ENCODE measurements at regions not wholly inside any gene's neighbourhood (a gene's known extent, or its start where the extent isn't known, plus 50 kb on each side); places are given as distances from the start of the nearest gene placed in this dataset.

GRCh38 chr11:10380921-10381320 lies 74.1 kb upstream of the AMPD3 start:
- Histone ChIP-seq H3K79me2 (ENCODE audit: control insufficient read depth, low read length) (no peaks in the 10 kb centered on the region), H3K4me3 (ENCODE audit: low read length) (no peak overlapping the region), H3K9me2 (replicated peaks; ENCODE audit: control insufficient read depth, low read length) (no peaks in the 10 kb centered on the region), H3K27me3 (ENCODE audit: control insufficient read depth, low read length) (no peaks in the 10 kb centered on the region), H3K4me2 (ENCODE audit: low read length) (no peak overlapping the region), H4K20me1 (ENCODE audit: control insufficient read depth, insufficient read depth, low read depth, low read length) (no peaks in the 10 kb centered on the region), H3F3A (ENCODE audit: control insufficient read depth, insufficient read depth) (no peaks in the 10 kb centered on the region), H3K36me3 (ENCODE audit: control insufficient read depth, low read length) (no peaks in the 10 kb centered on the region), H3K9me3 (ENCODE audit: control insufficient read depth, insufficient read depth, low read length) (peaks cover 3% of the 10 kb centered on the region; the same call in 1 of the 2 replicates), H3K27ac (ENCODE audit: low read depth, low read length) (no peak overlapping the region), H3K4me1 (ENCODE audit: control insufficient read depth, low read length) (no peaks in the 10 kb centered on the region)
- TF ChIP-seq CTCF (IDR thresholded peaks at IDR 0.05; ENCODE audit: low read depth, low read length, poor library complexity, severe bottlenecking) (no peak), EZH2phosphoT487 (IDR thresholded peaks at IDR 0.05; ENCODE audit: borderline replicate concordance, low read length) (no peak)

GRCh38 chr11:10381736-10382135 lies 73.3 kb upstream of the AMPD3 start:
- no peaks in the 10 kb centered on the region for H3K9me2 ChIP-seq (replicated peaks; ENCODE audit: control insufficient read depth, low read length)
- no peak overlapping the region for H3K4me3 ChIP-seq (ENCODE audit: low read length)
- no peak overlapping the region for H3K27ac ChIP-seq (ENCODE audit: low read depth, low read length)
- no peaks in the 10 kb centered on the region for H3K4me1 ChIP-seq (ENCODE audit: control insufficient read depth, low read length)
- H3K27me3 ChIP-seq (ENCODE audit: control insufficient read depth, low read length): no peaks in the 10 kb centered on the region
- H3K9me3 ChIP-seq (ENCODE audit: control insufficient read depth, insufficient read depth, low read length): peaks cover 3% of the 10 kb centered on the region; the same call in 1 of the 2 replicates
- TF ChIP-seq CTCF (IDR thresholded peaks at IDR 0.05; ENCODE audit: low read depth, low read length, poor library complexity, severe bottlenecking) (no peak), EZH2phosphoT487 (IDR thresholded peaks at IDR 0.05; ENCODE audit: borderline replicate concordance, low read length) (no peak)
- H4K20me1 ChIP-seq (ENCODE audit: control insufficient read depth, insufficient read depth, low read depth, low read length): no peaks in the 10 kb centered on the region
- no peaks in the 10 kb centered on the region for H3F3A ChIP-seq (ENCODE audit: control insufficient read depth, insufficient read depth)
- no peak overlapping the region for H3K4me2 ChIP-seq (ENCODE audit: low read length)
- no peaks in the 10 kb centered on the region for H3K79me2 ChIP-seq (ENCODE audit: control insufficient read depth, low read length)
- no peaks in the 10 kb centered on the region for H3K36me3 ChIP-seq (ENCODE audit: control insufficient read depth, low read length)

- H4K20me1 ChIP-seq (ENCODE audit: control insufficient read depth, insufficient read depth, low read depth, low read length): no peaks in the 10 kb centered on the region
- TF ChIP-seq EZH2phosphoT487 (IDR thresholded peaks at IDR 0.05; ENCODE audit: borderline replicate concordance, low read length) (no peak), CTCF (IDR thresholded peaks at IDR 0.05; ENCODE audit: low read depth, low read length, poor library complexity, severe bottlenecking) (no peak)
Measured at GRCh38 chr11:10382518-10382917, 72.5 kb upstream of the AMPD3 start.

More at GRCh38 chr11:10382518-10382917, 72.5 kb upstream of the AMPD3 start:
- no peak overlapping the region for H3K27ac ChIP-seq (ENCODE audit: low read depth, low read length)
- no peaks in the 10 kb centered on the region for H3K9me2 ChIP-seq (replicated peaks; ENCODE audit: control insufficient read depth, low read length)
- H3K79me2 ChIP-seq (ENCODE audit: control insufficient read depth, low read length): no peaks in the 10 kb centered on the region
- H3K4me2 ChIP-seq (ENCODE audit: low read length): no peak overlapping the region
- no peak overlapping the region for H3K4me3 ChIP-seq (ENCODE audit: low read length)
- H3K36me3 ChIP-seq (ENCODE audit: control insufficient read depth, low read length): no peaks in the 10 kb centered on the region
- no peaks in the 10 kb centered on the region for H3F3A ChIP-seq (ENCODE audit: control insufficient read depth, insufficient read depth)
- H3K9me3 ChIP-seq (ENCODE audit: control insufficient read depth, insufficient read depth, low read length): peaks cover 3% of the 10 kb centered on the region; the same call in 1 of the 2 replicates
- H3K4me1 ChIP-seq (ENCODE audit: control insufficient read depth, low read length): no peaks in the 10 kb centered on the region
- H3K27me3 ChIP-seq (ENCODE audit: control insufficient read depth, low read length): no peaks in the 10 kb centered on the region
